ENCODE measurements at regions not wholly inside any gene's neighbourhood (a gene's known extent, or its start where the extent isn't known, plus 50 kb on each side); places are given as distances from the start of the nearest gene placed in this dataset.

DNA sequence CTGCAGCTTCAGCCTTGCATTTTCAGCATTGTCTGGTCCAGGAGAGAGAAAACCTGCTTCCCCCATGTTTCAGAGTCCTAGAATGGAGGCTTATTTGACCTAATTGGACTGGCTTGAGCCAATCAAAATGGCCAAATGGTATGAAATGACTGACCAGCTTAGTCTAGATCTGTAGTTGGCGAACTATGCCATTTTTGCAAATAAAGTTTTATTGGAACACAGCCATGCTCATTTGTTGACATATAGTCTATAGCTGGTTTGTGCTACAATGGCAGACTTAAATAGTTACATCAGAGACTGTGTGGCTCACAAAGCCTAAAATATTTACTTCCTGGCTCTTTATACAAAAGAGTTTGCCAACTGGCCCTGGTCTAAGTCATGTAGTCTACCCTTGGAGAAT is 180.8 kb downstream of the HS3ST3B1 start:
- no peak for DNase-seq (ENCODE audit: low read depth)

DNA sequence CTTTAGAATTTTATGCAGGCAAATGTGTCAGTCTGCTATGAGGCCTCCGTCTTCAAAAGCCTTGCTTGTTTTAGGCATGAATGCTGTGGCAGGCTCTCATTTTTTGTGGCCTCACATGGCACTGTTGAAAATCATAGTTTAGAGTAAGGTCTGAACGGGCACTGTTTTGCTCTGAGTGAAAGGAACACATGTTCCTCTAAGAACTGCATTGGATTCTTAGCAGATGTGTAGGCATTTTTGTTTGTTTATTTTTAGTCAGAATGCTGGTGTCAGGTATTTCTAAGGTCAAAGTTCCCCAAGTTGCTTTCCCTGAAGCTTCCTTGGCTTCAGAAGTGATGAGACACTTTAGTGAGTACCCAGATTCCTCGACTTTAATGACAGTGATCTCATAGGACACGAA is 173.7 kb downstream of the HS3ST3B1 start:
- no peak for DNase-seq (ENCODE audit: low read depth)

DNA sequence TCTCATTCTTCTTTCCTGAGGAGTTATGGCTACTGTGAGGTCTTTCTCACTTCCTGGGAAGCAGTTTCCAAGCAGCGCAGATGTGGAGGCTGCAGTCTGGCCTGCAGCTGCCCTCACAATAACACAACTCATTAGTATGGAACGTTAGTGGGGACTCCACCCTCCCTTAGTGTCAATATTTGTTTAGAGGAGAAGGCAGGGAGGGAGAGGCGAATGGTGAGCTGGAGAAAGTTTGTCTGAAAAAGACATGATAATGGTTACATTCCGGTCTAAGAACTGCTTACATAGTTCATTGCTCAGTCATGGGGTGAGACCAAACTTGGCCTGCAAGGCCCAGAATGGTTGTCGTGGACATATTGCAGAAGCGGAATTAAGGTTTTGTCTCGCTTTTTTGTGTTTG is 170.2 kb downstream of the HS3ST3B1 start:
- peak; percentile 70 for DNase-seq (ENCODE audit: low read depth)

DNA sequence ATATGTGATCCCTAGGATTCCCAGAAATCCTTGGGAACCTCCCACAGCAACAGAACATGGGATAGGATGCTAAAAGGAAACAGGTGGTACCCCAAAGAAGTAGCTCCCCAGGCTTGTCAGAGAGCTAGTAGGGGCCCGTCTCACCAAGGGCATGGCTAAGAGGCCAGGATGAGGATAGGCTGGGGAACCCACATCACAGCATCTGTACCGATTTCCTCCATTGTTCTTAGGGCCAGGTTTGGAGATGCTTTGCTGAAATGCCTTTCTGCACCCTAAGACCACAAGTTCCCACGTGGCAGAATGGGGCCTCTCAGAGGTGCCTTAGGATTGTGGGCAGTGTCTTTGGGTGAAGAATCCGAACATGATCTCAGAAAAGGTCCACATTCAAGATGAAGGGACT is 169.5 kb downstream of the HS3ST3B1 start:
- DNase-seq (ENCODE audit: low read depth), result no peak

DNA sequence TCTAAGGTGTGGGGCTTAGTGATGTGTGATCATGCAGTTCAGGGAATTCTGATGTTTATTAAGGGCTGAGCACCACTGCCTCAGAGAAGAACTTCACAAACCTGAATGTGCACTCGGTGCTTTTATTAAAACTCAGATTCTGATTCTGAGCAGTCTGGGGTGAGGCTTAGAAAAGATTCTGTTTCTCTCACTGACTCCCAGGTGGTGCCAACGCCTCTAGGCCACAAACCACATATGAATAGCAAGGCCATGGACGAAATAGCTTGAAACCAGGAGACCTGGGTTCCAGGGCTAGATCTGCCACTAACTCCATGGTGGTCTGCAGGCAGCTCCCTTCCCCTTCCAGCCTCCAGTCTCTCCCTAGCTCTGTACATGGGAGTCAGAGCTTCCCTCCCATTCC is 169.1 kb downstream of the HS3ST3B1 start:
- no peak for DNase-seq (ENCODE audit: low read depth)

DNA sequence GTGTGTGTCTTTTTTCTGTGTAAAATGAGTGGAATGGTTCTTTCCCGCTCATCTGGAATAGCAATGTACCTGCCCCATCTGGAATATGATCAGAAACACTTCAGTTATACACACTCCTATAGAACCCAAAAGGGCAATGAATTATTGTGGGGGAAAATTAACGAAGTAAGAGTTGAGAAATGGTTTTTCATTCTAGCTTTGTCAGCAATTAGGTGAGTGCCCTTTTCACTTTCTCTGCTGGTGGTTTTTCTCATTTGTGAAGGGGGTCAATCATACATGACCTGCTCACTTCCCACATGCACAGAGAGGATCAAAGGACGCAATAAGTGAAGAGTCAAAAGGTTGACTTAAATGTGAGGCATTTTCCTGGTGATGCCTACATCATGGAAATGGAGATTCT is 168.0 kb downstream of the HS3ST3B1 start:
- DNase-seq (ENCODE audit: low read depth), result no peak

DNA sequence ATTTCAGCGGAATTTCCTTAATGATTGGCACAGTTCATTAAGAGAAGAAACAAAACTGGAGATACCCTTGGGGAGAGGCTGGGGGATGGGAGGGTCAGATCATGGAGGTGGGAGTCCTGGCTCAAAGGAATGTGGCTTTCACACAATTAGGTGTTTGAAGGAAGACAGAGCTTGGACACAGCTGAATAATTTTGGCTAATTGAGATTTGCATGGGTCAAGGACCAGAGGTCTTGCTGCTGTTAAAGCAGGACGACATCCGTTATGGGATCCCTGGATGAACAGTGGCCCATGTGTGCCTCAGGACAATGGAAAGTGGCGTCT is 160.3 kb downstream of the HS3ST3B1 start:
- no peak for DNase-seq (ENCODE audit: low read depth)

DNA sequence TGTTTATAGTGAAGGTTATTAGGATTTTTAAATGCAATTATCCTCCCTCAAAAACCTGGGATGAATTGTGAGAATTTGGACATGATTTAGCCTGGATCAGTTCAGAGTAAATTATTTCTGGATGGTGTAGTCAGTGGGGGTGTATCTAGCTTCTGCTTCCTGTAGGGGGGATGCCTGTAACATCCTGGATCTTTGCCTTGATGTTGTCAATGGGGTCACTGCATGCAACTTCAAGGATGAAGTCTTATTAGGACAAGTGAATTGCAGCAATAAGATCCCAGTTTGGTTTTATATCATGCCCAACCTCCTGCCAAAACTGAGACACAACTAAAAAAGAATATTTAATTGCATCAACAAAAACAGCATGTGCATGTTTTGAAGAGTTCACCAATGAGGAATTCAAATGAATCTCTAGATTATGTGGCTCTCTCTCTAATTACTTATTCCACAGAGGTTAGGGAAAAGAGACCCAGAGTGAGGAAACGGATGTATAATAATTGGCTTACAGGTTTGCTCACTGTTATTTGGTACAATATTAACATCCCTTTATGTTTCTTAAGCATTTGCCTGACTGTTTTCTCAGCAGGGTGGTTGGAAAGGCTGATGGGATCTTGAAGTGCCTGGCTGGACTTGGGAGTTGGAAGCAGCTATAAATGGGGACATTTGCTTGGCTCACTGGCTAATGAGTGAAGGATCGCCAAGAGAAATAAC is 159.8 kb downstream of the HS3ST3B1 start:
- DNase-seq (ENCODE audit: low read depth), result no peak

DNA sequence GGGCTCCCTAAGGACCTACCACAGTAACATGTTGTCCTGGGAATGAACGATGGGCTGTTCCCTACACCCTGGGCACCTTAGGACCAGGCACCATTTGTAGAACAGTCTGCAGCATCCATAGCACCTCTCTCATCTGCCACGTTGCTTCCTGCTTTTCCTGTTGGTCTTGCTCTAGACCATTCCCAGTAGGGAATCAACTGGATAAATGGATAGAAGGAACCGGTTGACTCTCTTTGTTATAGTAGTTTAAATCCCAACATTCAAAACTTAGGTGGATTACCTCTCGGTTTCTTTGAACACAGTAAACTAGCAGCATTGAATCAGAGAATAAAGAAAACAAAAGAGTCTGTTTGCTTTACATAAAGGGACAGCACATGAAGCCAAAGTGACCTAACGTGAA is 159.1 kb downstream of the HS3ST3B1 start:
- no peak for DNase-seq (ENCODE audit: low read depth)

DNA sequence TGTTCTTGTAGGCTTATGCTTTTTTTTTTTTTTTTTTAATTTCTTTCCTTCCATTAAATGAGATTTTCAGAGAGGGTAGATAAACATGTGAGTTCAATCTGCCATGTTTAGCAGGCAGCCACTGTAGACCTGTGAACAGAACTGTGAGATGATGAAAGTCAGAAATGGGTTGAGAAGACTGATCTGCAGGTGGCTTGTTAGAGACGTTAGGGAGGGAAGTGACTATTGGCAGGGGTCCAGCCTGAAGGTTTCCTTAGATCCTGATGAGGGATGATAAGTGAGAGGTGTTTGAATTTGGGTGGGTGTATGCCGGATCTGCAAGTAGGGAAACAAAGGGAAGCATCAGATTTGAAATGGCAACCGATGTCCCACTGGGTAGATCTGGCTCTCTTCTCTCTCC is 157.8 kb downstream of the HS3ST3B1 start:
- no peak for DNase-seq (ENCODE audit: low read depth)

DNA sequence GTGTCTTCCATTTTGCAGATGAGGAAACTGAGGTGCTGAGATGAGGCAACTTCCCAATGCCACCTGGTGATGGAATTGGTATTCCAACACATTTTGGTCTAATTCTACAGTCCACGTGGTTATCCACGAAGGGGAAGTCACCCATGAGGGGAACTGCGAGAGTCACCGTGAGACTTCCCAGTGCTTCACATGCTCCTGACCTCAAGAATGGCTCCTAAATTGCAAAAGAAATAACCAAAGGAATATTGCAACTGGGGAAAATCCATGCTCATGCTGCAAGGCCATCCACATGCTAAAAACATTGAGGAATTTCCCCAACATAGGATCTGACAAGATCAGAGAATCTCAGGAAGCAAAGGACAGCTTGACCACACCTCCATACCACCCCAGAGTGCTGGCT is 153.9 kb downstream of the HS3ST3B1 start:
- no peak for DNase-seq (ENCODE audit: low read depth)

DNA sequence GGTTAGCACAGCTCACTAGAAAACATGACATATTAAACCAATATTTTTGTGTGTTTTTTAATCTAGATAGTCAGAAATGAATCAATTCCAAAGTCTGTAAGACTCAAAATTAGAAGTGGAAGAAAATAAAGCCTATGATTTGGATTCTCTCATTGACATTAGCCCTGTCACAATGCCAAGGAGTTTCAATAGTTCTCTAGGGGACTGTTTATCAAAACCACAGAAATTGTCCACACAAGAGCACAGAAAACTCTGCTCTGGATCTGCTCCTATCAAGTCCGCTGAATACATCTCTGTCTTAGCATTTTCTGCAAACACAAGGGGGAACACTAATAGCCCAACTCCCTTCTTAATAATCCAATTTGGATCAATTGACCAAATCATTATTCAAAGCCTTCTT is 152.0 kb downstream of the HS3ST3B1 start:
- DNase-seq (ENCODE audit: low read depth), result no peak

DNA sequence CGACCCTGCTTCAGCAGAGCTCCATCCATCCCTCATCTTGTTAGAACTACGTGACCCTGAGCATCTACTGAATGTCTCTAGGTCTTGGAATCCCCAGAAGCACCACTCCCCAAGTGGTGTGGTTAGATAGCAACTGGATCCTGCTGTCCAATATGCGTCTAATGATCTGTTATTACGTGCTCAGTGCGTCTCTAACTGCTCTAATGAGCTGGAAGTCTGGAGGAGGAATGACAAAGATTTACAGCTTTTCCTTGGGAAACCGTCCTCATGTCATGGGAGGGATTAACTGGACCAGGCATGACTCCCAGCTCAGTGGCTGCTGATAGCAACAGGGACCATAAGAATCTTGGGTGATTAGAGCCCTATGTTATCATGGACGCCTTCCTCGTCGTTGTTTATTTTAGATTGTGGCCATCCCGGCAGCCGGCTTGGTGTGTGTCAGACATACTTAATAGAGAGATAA is 150.9 kb downstream of the HS3ST3B1 start:
- DNase-seq (ENCODE audit: low read depth), result no peak

DNA sequence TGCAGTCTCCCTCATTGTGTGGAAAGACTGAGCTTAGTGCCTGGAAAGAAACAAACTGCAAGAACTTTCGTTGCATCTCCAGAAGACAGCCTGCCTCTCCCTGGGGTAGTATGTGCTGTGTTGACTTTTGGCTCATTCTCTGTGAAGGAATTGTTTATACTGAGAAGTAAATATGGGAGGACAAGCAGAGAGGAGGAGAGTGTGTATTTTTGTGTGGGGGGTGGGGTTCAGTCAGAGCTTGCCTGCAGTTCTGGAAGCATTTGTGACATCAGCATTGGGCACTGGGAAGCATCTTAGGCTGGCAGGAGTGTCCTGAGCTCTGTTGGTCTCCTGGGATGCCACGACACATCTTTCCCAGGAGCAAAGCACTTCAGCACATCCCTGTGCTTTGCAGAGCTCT is 147.9 kb downstream of the HS3ST3B1 start:
- no peak for DNase-seq (ENCODE audit: low read depth)

DNA sequence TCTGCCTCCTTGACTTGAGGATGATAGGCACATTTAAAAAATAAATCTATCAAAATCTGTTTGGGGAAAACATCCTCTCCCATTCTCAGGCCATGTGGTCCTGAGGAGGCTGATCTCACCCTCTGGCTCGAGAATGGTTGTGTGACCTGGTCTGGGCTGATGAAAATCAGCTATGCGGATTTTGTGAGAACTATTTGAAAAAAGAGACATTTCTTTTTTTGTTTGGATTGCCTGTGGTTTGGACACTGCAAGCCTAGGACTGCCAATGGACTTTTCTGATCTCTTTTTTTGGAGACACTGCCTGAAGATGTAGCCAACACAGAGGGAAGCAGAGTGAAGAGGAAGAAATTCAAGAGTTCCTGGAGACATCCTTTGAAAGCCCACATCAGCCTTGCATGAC is 145.9 kb downstream of the HS3ST3B1 start:
- DNase-seq (ENCODE audit: low read depth), result no peak

DNA sequence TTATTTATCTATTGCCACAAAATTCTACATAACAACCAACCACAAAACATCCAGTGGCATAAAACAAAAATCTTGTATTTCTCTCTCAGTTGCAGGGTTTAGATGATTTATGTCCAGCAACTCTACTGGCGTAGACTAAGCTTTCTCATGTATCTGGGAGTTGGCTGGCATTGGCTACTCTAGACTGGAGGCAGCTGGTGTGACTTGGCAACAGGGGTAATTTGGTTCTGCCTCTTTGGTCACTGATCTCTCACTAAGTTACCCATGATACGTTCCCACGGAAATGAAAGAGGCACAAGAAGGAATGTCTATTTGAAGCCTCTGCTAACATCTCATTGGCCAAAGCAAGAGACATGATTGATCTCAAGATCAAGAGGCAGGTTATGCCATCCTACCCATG is 144.0 kb downstream of the HS3ST3B1 start:
- DNase-seq (ENCODE audit: low read depth), result no peak

DNA sequence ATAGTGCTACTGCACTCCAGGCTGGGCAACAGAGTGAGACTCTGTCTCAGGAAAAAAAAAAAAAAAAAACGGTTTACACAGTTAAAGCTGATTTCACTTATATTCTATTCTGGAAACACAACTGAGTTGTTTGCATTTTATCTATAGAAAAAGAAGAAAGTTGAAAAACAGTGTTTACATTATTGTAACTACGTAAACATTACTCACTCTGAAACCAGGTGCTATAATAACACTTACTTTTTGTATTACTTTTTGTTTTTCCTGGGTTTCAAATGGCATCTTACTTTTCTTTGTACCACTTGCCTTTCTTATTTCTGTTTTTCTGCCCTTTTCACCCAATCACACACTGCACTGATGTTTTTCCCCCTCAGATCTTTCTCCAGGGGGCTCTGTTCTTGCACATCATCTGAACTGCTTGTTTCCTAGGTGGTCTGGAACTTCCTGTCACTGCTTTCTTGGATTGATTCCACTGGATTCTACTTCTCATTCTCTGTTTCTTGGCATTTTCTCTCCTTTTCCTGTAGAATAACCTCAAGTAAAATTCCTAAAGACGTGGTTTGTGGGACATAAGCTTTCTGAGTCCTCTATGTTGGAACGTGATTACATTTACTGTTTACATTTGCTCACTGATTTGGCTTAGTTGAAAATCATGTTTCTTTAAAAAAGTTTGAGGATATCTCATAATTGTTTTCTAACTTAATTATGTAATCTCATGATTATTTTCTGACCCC is 142.1 kb downstream of the HS3ST3B1 start:
- DNase-seq (ENCODE audit: low read depth), result no peak

DNA sequence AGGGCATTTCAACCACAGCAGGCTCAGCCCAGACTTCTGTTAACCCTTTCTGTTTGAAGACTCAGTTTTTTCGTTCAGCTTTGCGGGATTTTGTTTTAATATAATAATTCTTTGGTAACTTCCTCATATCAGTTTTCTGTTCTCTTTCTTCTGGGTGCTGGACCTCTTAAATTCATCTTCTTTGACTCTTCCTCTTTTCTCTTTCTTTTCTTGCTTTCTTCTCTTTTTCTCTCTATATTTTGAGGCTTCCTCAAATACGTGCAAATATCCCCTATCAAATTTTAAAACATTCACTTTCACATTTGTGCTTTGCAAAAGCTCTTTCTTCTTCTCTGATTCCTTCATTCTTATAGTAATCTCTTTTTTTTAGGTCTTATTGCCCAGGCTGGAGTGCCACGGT is 136.3 kb downstream of the HS3ST3B1 start:
- DNase-seq (ENCODE audit: low read depth), result no peak

DNA sequence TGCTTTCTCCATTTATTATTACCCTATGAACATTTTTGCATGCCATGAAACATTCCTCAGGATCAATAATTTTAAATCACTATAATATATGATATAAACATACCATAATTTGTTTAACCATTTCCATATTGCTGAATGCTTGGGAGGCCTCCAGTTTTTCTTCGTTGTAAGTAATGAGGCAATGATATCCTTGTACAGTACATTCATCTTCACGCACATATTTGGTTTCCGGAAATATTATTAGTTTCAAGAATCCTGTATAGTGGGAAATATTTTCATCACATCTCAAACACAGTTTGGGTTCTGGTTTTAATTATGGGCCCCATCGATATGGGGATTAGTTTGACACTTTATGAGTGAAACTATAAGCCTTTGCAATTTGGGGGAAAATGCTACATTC is 135.4 kb downstream of the HS3ST3B1 start:
- DNase-seq (ENCODE audit: low read depth), result no peak

DNA sequence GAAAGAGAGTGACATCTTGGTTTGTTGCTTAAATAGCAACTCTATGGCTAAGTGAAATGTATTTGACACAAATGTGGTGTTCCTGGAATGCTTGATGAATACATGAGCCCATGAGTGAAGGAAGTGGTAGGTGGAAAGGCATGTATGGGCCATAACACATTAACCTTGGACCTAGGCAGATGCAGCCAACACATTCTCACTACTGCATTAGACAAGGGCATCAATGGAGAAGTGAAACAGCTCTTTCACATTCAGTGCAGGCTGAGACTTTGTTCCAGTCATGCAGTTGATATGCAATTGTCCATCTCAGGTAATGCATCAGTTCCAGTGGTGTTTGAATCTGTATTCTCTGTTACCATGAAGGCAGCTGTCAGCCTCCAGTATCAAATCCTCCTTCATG is 133.6 kb downstream of the HS3ST3B1 start:
- no peak for DNase-seq (ENCODE audit: low read depth)

DNA sequence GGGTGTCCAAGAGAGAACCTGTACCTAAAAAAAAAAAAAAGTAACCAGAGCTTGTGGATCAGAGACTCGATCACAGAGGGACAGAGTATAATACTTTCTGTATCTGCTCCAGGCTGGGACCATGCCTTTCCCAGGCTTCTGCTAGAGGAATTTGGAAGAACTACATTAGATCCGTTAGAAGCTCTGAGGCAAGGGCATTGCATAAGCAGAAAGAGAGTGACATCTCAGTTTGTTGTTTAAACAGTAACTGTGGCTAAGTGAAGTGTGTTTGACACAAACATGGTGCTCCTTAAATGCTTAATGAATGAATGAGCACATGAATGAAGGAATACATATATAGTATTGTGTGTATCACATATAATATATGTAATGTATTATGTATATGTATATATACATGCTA is 131.2 kb downstream of the HS3ST3B1 start:
- DNase-seq (ENCODE audit: low read depth), result no peak

DNA sequence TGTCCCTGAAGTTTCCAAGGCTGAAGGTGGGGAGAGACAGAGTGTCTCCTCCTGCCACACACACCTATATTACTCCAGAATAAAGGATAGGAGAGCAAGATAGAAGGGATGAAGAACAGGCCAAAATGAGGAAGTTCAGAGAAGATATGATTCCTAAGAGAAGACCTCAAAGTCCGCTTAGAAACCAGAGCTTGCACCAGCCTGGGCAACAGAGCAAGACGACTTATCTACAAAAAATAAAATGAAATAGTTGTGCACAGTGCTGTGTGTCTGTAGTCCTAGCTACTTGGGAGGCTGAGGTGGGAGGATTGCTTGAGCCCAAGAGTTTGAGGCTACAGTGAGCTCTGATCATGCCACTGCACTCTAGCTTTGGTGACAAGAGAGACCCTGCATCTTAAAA is 128.2 kb downstream of the HS3ST3B1 start:
- no peak for DNase-seq (ENCODE audit: low read depth)

DNA sequence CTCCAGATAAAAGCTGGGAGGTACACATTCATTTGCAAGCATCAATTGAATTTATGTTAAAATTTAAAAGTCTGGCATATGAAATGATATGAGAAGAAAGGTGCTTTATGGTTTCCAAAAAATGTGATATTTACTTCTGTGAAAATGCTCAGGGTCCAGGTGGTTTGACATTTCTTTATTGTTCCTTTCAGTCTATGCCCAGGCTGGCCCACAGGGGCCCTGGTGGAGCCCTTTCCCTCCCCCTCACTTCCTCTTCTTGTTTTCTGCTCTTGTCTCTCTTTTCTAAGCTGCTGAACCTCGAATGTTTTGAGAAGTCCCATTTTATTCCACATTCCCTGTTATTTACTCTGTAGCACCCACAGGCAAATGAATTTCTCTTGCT is 127.8 kb downstream of the HS3ST3B1 start:
- DNase-seq (ENCODE audit: low read depth), result no peak
